Epithelial cell of esophagus (primary cell): ENCODE measurements at regions not wholly inside any gene's neighbourhood (a gene's known extent, or its start where the extent isn't known, plus 50 kb on each side); places are given as distances from the start of the nearest gene placed in this dataset.
A peak's percentile ranks its signal among the peaks of the same experiment; 100 is the strongest.

Source experiments
- DNase-seq: peaks from one replicate; pipeline ENCODE4 v3.0.0; 2010; ENCODE audit warnings: low read depth
- H3K4me3 ChIP-seq: 2 replicates; pipeline ENCODE4 v1.5.1; 2011; ENCODE audit warnings: mild to moderate bottlenecking, low read length, control low read depth
- CTCF ChIP-seq: IDR thresholded peaks from 2 replicates; pipeline ENCODE4 v1.5.1; 2011; ENCODE audit warnings: low read depth, mild to moderate bottlenecking, low read length, control low read depth, inconsistent platforms; ENCODE audit not compliant: insufficient read depth; ENCODE audit errors: missing control alignments

GRCh38 chr2:78541088-78541450, 484.4 kb upstream of the REG3G start:
- TF ChIP-seq CTCF = no peak
- DNase-seq = no peak
- no peak overlapping the region for H3K4me3 ChIP-seq

- TF ChIP-seq CTCF = no peak
- DNase-seq = peak; percentile 16
- H3K4me3 ChIP-seq = no peak overlapping the region
Observed at GRCh38 chr2:78541451-78542267, 483.8 kb upstream of the REG3G start.

DNA sequence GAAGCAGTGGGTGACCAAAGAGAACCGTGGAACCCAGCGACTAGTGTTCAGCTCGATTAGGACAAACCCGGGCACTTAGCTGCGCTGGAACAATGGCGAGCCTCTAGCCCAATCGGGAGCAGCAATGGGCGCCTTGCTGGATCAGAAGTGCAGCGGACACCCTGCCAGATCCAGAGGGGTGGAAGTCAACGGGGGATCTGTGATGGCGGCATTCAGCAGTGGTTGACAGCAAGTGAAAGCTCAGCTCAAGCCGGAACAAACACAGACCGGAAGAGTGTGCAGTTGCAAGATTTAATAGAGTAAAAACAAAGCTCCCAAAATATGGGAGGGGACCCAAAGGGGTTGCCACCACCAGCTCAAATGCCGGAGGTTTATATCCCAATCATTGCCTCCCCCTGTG, 478.7 kb upstream of the REG3G start:
- TF ChIP-seq CTCF = no peak
- DNase-seq = no peak
- no peak overlapping the region for H3K4me3 ChIP-seq

DNA sequence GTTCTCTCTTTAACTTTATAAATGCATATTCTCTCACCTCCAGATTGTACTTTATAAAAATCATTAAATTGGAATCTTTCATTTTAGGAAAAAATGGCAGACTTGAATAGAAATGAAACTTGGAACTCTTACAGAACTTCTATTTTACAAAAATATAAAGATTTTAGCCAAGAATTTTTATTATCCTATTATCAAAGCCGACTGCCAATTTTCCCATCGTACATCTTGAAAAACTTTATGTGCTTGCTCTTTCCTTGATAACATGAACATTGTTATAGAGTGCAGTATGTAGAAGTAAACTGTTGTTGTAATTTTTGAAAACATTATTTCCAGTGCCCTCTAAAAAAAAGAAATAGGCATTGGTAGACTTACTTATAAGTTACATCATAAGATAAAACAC, 475.7 kb upstream of the REG3G start:
- no peak for TF ChIP-seq CTCF
- no peak for DNase-seq

DNA sequence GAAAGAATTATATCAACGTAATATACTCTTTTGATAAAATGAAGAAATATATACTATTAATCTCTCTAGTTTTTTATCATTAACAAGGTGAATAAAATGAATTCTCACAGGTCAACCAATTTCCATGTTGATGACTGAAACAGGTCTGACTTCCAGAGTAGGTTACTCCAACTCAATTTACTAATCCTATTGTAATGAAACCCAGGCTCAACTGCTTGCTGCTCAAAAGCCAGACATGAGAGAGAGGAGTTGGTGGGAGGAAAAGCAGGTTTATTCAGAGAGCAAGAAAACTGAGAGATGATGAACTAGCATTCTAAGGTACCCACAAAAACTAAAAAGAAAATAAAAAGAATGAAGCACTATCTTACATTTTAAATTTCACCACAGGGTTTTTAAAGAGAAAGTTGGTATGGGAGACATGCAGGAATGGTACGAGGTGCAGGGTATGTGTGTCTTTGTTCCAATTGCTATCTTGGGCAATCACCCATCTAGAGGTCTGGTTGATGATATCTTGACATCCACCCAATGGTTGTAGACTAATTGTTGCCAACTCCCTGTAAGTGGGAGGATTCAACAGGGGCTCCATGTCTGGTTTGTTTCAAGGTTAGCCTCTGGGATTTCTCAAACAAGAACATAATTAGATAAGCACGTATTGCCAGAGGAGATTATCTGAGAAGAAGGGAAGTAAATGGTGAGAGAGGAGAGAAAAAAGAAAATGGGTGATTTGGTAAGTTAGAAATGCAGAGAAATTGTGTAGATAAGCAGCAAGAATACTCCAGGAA, 471.4 kb upstream of the REG3G start:
- H3K4me3 ChIP-seq = no peak overlapping the region
- TF ChIP-seq CTCF = no peak
- DNase-seq = no peak

More for the DNA sequence above, 475.7 kb upstream of the REG3G start:
- H3K4me3 ChIP-seq = no peak overlapping the region

DNA sequence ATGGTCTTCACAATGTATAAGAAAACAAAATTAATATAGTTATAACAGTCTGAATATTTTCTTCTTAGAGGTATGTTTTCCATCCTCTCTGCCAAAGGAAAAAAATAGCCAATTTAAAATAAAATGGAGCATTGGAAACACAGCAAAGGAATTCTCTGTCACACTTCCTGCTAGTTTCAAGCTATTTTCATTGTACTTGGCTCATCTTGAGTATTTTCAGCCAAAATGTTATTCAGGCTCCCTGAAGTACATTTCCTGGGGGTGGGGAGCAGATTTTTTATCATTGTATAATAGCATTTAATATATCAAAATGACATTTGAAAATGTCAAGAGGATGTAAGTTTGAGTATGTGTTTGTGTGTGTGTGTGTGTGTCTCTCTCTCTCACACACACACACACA, 463.6 kb upstream of the REG3G start:
- DNase-seq = no peak
- TF ChIP-seq CTCF = no peak
- no peak overlapping the region for H3K4me3 ChIP-seq
